GM12878 (cell line): ENCODE measurements at regions not wholly inside any gene's neighbourhood (a gene's known extent, or its start where the extent isn't known, plus 50 kb on each side); places are given as distances from the start of the nearest gene placed in this dataset.

ENCODE experiments used
- ATAC-seq: fragments of 200-7000 bp; cut with Tn5 transposase; 3 replicates; pipeline ENCODE4 v1.9.1; 2020; ENCODE audit warnings: mild to moderate bottlenecking, moderate library complexity
- BruUV-seq: library from RNA; stranded (reverse); fragments of 400-500 nt; replicated peaks from 2 replicates; lab custom pipeline; 2021; lab: Mats Ljungman, UMichigan
- CTCF ChIA-PET: fragments of 300-600 bp; sonication (Branson Sonifier 250); formaldehyde crosslinking; extraction: SDS; loops from one replicate; lab custom pipeline; 2021; ENCODE audit warnings: inconsistent platforms; lab: Yijun Ruan, JAX
- POLR2A ChIA-PET: fragments of 350-600 bp; formaldehyde crosslinking; extraction: SDS; loops from one replicate; lab custom pipeline; 2021; ENCODE audit warnings: inconsistent platforms; lab: Charles Lee
- RAD21 ChIA-PET: fragments of 300-600 bp; sonication (Branson Sonifier 250); formaldehyde crosslinking; loops from one replicate; lab custom pipeline; 2023; ENCODE audit warnings: antibody characterized with exemption; ENCODE audit not compliant: unreplicated experiment; lab: Charles Lee
- SMC1A ChIA-PET: fragments of 300-600 bp; sonication (Branson Sonifier 250); formaldehyde crosslinking; loops from one replicate; lab custom pipeline; 2023; ENCODE audit not compliant: unreplicated experiment, uncharacterized antibody; lab: Charles Lee
- DNase-seq: peaks from one replicate; pipeline ENCODE4 v3.0.0-alpha.2; 2011; ENCODE audit warnings: low read depth, low spot score
- FAIRE-seq: peaks from 3 replicates; lab custom pipeline; 2011; peaks lifted over from hg19 to GRCh38; lab: Jason Lieb, UNC
- H2AFZ ChIP-seq: 2 replicates; pipeline ENCODE4 v1.6.0; 2011; ENCODE audit warnings: low read depth, low read length, control low read depth; ENCODE audit not compliant: control insufficient read depth
- H3K27ac ChIP-seq: 2 replicates; pipeline ENCODE4 v1.5.1; 2011; ENCODE audit warnings: control low read depth; ENCODE audit not compliant: control insufficient read depth, insufficient read depth
- H3K27me3 ChIP-seq, 2 experiments: replicated peaks in 1 of 2; 2 replicates each; pipeline versions ENCODE4 v1.6.0 to v1.6.1; 2011; ENCODE audit warnings: low read length in 1 of 2; ENCODE audit not compliant: control insufficient read depth in 2 of 2, insufficient read depth in 2 of 2
- H3K36me3 ChIP-seq, 2 experiments: 2 replicates each; pipeline ENCODE4 v1.5.1; 2011; ENCODE audit warnings: low read length in 1 of 2; ENCODE audit not compliant: control insufficient read depth in 2 of 2, insufficient read depth in 2 of 2
- H3K4me1 ChIP-seq: 2 replicates; pipeline ENCODE4 v1.6.1; 2011; ENCODE audit warnings: mild to moderate bottlenecking, low read length, moderate library complexity, mixed read lengths; ENCODE audit not compliant: control insufficient read depth, insufficient read depth
- H3K4me2 ChIP-seq: 2 replicates; pipeline ENCODE4 v1.6.0; 2011; ENCODE audit warnings: control low read depth; ENCODE audit not compliant: control insufficient read depth, insufficient read depth
- H3K4me3 ChIP-seq: fragments of 200-600 bp; sonication (generic); 2 replicates; pipeline ENCODE4 v1.5.1; 2016
- H3K79me2 ChIP-seq: 2 replicates; pipeline ENCODE4 v1.6.0; 2011; ENCODE audit warnings: low read length; ENCODE audit not compliant: control insufficient read depth, insufficient read depth
- H3K9ac ChIP-seq: 2 replicates; pipeline ENCODE4 v1.8.0; 2011; ENCODE audit warnings: low read length, control low read depth, mixed read lengths; ENCODE audit not compliant: control insufficient read depth, insufficient read depth
- H3K9me3 ChIP-seq: replicated peaks from 3 replicates; pipeline ENCODE4 v1.5.1; 2011; ENCODE audit warnings: mild to moderate bottlenecking, low read length; ENCODE audit not compliant: control insufficient read depth, insufficient read depth
- H4K20me1 ChIP-seq: 2 replicates; pipeline ENCODE4 v1.6.0; 2011; ENCODE audit not compliant: control insufficient read depth, insufficient read depth
- CBX5 ChIP-seq: sonication (generic); IDR thresholded peaks from 2 replicates; pipeline ENCODE4 v1.6.1; 2016; ENCODE audit warnings: low read depth, moderate library complexity, mild to moderate bottlenecking, inconsistent platforms
- EGR1 ChIP-seq, 2 experiments: IDR thresholded peaks; 1 replicate in 1 of 2; 2 replicates in 1 of 2; pipeline ENCODE4 v1.6.1; 2011 to 2012; ENCODE audit warnings: low read depth in 2 of 2, low read length in 2 of 2, borderline replicate concordance in 1 of 2, mild to moderate bottlenecking in 1 of 2, moderate library complexity in 1 of 2
- EP300 ChIP-seq, 2 experiments: fragments of 150-350 bp in 1 of 2; IDR thresholded peaks; 2 replicates each; pipeline ENCODE4 v1.6.1; 2011 to 2012; ENCODE audit warnings: low read depth in 2 of 2, low read length in 2 of 2, borderline replicate concordance in 1 of 2, improper control_type of control experiment in 1 of 2, inconsistent platforms in 1 of 2; ENCODE audit not compliant: control insufficient read depth in 1 of 2
- ESRRA ChIP-seq: IDR thresholded peaks from 2 replicates; pipeline ENCODE4 v1.6.1; 2012; ENCODE audit warnings: mild to moderate bottlenecking, low read length, improper control_type of control experiment
- GABPA ChIP-seq: IDR thresholded peaks from 2 replicates; pipeline ENCODE4 v1.6.1; 2014; ENCODE audit warnings: antibody characterized with exemption, low read depth, mild to moderate bottlenecking, inconsistent platforms
- GATAD2B ChIP-seq: fragments of 450-650 bp; conservative IDR thresholded peaks from 2 replicates; pipeline ENCODE4 v1.6.1; 2017; ENCODE audit warnings: low read depth, mild to moderate bottlenecking, moderate library complexity
- HDAC6 ChIP-seq: fragments of 200-600 bp; sonication (generic); IDR thresholded peaks from one replicate; pipeline ENCODE4 v1.8.0; 2017; ENCODE audit warnings: antibody characterized with exemption; ENCODE audit not compliant: unreplicated experiment
- IKZF2 ChIP-seq, 2 experiments: fragments of 450-650 bp; IDR thresholded peaks; 2 replicates each; pipeline ENCODE4 v1.6.1; 2017; ENCODE audit warnings: mild to moderate bottlenecking in 2 of 2, moderate library complexity in 2 of 2
- NFXL1 ChIP-seq: fragments of 450-650 bp; IDR thresholded peaks from 2 replicates; pipeline ENCODE4 v1.6.1; 2017; ENCODE audit warnings: antibody characterized with exemption, mild to moderate bottlenecking, borderline replicate concordance
- PAX8 ChIP-seq: fragments of 450-650 bp; IDR thresholded peaks from 2 replicates; pipeline ENCODE4 v1.6.1; 2017; ENCODE audit warnings: mild to moderate bottlenecking, moderate library complexity
- POLR2A ChIP-seq: IDR thresholded peaks from 2 replicates; pipeline ENCODE4 v1.6.1; 2011; ENCODE audit warnings: low read depth, mild to moderate bottlenecking, low read length
- POLR2AphosphoS2 ChIP-seq: IDR thresholded peaks from 2 replicates; pipeline ENCODE4 v1.6.1; 2011; ENCODE audit warnings: low read depth, mild to moderate bottlenecking, low read length, improper control_type of control experiment, moderate library complexity
- POLR2AphosphoS5 ChIP-seq: IDR thresholded peaks from 2 replicates; pipeline ENCODE4 v1.6.1; 2011; ENCODE audit warnings: mild to moderate bottlenecking, low read length, inconsistent platforms
- RFX5 ChIP-seq: IDR thresholded peaks from 2 replicates; pipeline ENCODE4 v1.6.1; 2011; ENCODE audit warnings: low read depth, low read length, improper control_type of control experiment
- SREBF1 ChIP-seq: IDR thresholded peaks from 2 replicates; pipeline ENCODE4 v1.6.1; 2012; ENCODE audit warnings: mild to moderate bottlenecking, low read length
- YBX1 ChIP-seq: fragments of 450-650 bp; IDR thresholded peaks from 2 replicates; pipeline ENCODE4 v1.6.1; 2016; ENCODE audit warnings: antibody characterized with exemption
- ZBED1 ChIP-seq: IDR thresholded peaks from 2 replicates; pipeline ENCODE4 v1.6.1; 2016; ENCODE audit warnings: borderline replicate concordance
- ZNF24 ChIP-seq: fragments of 450-650 bp; IDR thresholded peaks from 2 replicates; pipeline ENCODE4 v1.6.1; 2017; ENCODE audit warnings: antibody characterized with exemption, mild to moderate bottlenecking
- WGBS: methylation state at CpG from one replicate; pipeline ENCODE4 v1.1.6; 2016; ENCODE audit warnings: low lambda C conversion rate; ENCODE audit not compliant: insufficient replicate concordance, insufficient coverage; ENCODE audit errors: missing lambda C conversion rate; 5-methylcytosine and 5-hydroxymethylcytosine counted together
- in situ Hi-C: fragments of 300-500 bp; cut with MboI; formaldehyde crosslinking; loops from 9 replicates; pipeline ENCODE4 v1.14.3; 2018; ENCODE audit warnings: mixed read lengths
- intact Hi-C: fragments of 100-400 bp; cut with micrococcal nuclease; formaldehyde crosslinking; loops from one replicate; pipeline ENCODE4 v1.14.2; 2022; ENCODE audit not compliant: unreplicated experiment
- TF ChIP-seq, protein P1 (sequence below): IDR thresholded peaks from 2 replicates; pipeline ENCODE4 v1.6.1; 2011; ENCODE audit warnings: borderline replicate concordance, low read depth, mild to moderate bottlenecking, moderate library complexity, mixed read lengths, low read length; ENCODE audit not compliant: insufficient read depth; ENCODE audit errors: extremely low read length
- TF ChIP-seq, protein P2 (sequence below): IDR thresholded peaks from 2 replicates; pipeline ENCODE4 v1.6.1; 2012; ENCODE audit warnings: low read depth, low read length, improper control_type of control experiment
- TF ChIP-seq, protein P3 (sequence below): fragments of 150-350 bp; IDR thresholded peaks from 2 replicates; pipeline ENCODE4 v1.6.1; 2014; ENCODE audit warnings: mild to moderate bottlenecking, low read depth, low read length

DNA sequence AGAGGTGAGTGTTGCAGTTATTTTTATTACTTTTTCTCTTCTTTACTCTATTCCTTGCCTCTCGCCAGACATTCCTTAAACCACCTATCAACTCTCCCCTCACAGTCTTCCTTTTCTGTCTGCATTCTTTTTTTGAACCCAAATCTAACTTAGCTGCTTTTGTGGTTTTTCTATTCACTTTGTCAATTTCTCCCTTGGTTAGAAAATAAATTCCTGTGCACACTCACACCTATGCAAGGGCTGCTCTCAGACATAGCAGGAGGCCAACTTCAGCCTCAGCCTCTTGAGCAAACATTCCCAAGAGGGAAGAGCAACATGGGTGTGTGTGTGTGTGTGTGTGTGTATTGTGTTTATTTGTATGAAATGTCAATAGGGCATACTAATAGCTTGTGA, 808.6 kb downstream of the RNF144A start:
- H4K20me1 ChIP-seq, result no peaks in the 10 kb centered on the region
- H3K9ac ChIP-seq, result no peak overlapping the region; the same call in 1 of the 2 replicates
- WGBS, result 73% methylated on average over 1 of the region's 1 CpG
- no peak overlapping the region for H2AFZ ChIP-seq
- H3K27me3 ChIP-seq, result no peaks in the 10 kb centered on the region; a peak in 1 of 4 replicates
- intact Hi-C loops (loop anchor here (2.0 to 10.0 kb wide), 9 partner anchors 47 to 959 kb away; partner anchors contain the start of gene ID2), in situ Hi-C loops (no loop called here)
- FAIRE-seq (no peak), DNase-seq (no peak), ATAC-seq (no peak)
- 0 out of 2 replicates have a peak overlapping the region, but pooled peaks have one; percentile 23 for H3K4me3 ChIP-seq
- no peaks in the 10 kb centered on the region for H3K36me3 ChIP-seq
- POLR2A ChIA-PET, result interaction anchor here (0.8 to 1.4 kb wide), 6 partner anchors 9 to 795 kb away, joined by 3 to 10 read pairs (median 4); no protein-coding TSS in a partner anchor
- CTCF ChIA-PET, result interaction anchor here (0.8 to 5.8 kb wide), 12 partner anchors 14 to 818 kb away, joined by 3 to 30 read pairs (median 4); no protein-coding TSS in a partner anchor
- H3K4me2 ChIP-seq, result peak overlapping the region; percentile 11; the same call in 1 of the 2 replicates
- peak overlapping the region; percentile 30; the same call in 1 of the 2 replicates for H3K27ac ChIP-seq
- H3K4me1 ChIP-seq, result peaks cover 4% of the 10 kb centered on the region; the same call in 1 of the 2 replicates
- H3K79me2 ChIP-seq, result no peaks in the 10 kb centered on the region
- H3K9me3 ChIP-seq, result no peaks in the 10 kb centered on the region
- SMC1A ChIA-PET, result interaction anchor here (0.6 to 11.5 kb wide), 48 partner anchors 8 to 747 kb away, joined by 3 to 94 read pairs (median 3); no protein-coding TSS in a partner anchor
- BruUV-seq, result TSS peak; percentile 73
- RAD21 ChIA-PET, result interaction anchor here (0.9 to 5.6 kb wide), 30 partner anchors 9 to 955 kb away, joined by 3 to 31 read pairs (median 4); no protein-coding TSS in a partner anchor
- TF ChIP-seq ZNF24, result no peak
- TF ChIP-seq PAX8, result no peak
- TF ChIP-seq IKZF2 (IDR thresholded peaks at IDR 0.05), result peak in 1 of 2 experiments; percentile 33; a peak in 1 of 4 replicates
- no peak for TF ChIP-seq POLR2A
- TF ChIP-seq EP300 (IDR thresholded peaks at IDR 0.05; ENCODE audit: borderline replicate concordance in 1 of 2, control insufficient read depth in 1 of 2, low read depth in 2 of 2, low read length in 2 of 2), result no peak
- TF ChIP-seq, protein P1, sequence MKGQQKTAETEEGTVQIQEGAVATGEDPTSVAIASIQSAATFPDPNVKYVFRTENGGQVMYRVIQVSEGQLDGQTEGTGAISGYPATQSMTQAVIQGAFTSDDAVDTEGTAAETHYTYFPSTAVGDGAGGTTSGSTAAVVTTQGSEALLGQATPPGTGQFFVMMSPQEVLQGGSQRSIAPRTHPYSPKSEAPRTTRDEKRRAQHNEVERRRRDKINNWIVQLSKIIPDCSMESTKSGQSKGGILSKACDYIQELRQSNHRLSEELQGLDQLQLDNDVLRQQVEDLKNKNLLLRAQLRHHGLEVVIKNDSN, result no peak
- no peak for TF ChIP-seq POLR2AphosphoS2
- TF ChIP-seq GATAD2B, result no peak
- TF ChIP-seq GABPA, result no peak
- TF ChIP-seq POLR2AphosphoS5, result 0 out of 2 replicates have a peak, but pooled peaks have one; percentile 0
- TF ChIP-seq RFX5, result no peak
- TF ChIP-seq ESRRA, result no peak
- TF ChIP-seq, protein P2, sequence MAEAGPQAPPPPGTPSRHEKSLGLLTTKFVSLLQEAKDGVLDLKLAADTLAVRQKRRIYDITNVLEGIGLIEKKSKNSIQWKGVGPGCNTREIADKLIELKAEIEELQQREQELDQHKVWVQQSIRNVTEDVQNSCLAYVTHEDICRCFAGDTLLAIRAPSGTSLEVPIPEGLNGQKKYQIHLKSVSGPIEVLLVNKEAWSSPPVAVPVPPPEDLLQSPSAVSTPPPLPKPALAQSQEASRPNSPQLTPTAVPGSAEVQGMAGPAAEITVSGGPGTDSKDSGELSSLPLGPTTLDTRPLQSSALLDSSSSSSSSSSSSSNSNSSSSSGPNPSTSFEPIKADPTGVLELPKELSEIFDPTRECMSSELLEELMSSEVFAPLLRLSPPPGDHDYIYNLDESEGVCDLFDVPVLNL, result no peak
- TF ChIP-seq ZBED1, result no peak
- TF ChIP-seq SREBF1, result no peak
- no peak for TF ChIP-seq CBX5
- TF ChIP-seq HDAC6, result no peak
- TF ChIP-seq NFXL1, result no peak
- TF ChIP-seq, protein P3, sequence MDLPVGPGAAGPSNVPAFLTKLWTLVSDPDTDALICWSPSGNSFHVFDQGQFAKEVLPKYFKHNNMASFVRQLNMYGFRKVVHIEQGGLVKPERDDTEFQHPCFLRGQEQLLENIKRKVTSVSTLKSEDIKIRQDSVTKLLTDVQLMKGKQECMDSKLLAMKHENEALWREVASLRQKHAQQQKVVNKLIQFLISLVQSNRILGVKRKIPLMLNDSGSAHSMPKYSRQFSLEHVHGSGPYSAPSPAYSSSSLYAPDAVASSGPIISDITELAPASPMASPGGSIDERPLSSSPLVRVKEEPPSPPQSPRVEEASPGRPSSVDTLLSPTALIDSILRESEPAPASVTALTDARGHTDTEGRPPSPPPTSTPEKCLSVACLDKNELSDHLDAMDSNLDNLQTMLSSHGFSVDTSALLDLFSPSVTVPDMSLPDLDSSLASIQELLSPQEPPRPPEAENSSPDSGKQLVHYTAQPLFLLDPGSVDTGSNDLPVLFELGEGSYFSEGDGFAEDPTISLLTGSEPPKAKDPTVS, result no peak
- no peak for TF ChIP-seq YBX1
- no peak for TF ChIP-seq EGR1 (IDR thresholded peaks at IDR 0.05; ENCODE audit: borderline replicate concordance in 1 of 2, low read depth in 2 of 2, low read length in 2 of 2)
